GM08714 (cell line): ENCODE measurements at regions not wholly inside any gene's neighbourhood (a gene's known extent, or its start where the extent isn't known, plus 50 kb on each side); places are given as distances from the start of the nearest gene placed in this dataset.

Source experiments
- H3K4me3 ChIP-seq: fragments of 200-500 bp; sonication (Bioruptor generic); 2 replicates; pipeline ENCODE4 v1.5.1; 2014; ENCODE audit warnings: mild to moderate bottlenecking, low read length, inconsistent platforms
- ZNF274 ChIP-seq: IDR thresholded peaks from 2 replicates; pipeline ENCODE4 v1.6.1; 2012; ENCODE audit warnings: mild to moderate bottlenecking, low read depth, low read length

DNA sequence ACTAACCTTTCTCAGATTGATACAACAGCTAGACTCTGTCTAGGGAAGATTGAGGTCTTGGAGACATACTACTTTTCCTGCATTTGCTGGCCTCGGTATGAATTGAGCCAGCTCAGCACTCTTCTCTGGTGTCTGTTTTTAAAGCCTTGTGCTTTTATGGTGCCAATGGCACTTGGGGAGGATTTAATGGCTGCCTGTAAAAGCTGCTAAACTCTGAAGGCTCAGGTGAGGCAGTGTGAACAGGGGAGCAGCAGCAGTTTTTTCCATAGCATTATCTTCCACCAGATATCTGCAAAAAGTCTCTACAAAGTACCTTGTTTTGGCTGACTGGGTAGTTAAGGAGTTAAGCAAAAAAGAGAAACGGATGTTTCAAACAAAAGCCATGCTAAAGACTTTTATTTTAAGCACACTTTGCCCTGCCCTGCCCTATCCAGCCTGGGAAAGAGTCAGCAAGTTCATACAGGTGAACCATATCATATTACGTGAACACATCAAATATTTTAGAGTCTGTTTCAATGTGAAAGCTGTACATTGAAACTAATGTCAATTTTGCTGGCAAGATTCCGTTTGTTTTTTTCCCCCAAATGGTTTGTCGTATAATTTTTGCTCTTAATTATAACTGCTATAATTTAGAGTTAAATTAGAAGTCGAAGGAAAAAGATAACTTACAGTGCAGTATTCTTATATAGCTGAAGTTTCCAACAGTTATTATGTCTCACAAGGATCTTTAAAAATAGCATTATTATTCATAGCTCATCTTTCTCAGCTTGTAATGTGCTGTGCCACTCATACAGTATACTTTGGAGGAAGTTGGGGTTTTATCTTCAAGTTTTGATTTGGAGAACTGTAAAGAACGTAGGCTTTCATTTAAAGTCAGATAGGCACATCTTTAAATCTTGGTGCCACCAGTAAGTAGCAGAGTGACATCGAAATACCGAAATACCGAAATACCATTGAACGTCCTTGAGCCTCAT lies 424.1 kb upstream of the CD180 start:
- TF ChIP-seq ZNF274 = no peak
- H3K4me3 ChIP-seq = no peak overlapping the region

DNA sequence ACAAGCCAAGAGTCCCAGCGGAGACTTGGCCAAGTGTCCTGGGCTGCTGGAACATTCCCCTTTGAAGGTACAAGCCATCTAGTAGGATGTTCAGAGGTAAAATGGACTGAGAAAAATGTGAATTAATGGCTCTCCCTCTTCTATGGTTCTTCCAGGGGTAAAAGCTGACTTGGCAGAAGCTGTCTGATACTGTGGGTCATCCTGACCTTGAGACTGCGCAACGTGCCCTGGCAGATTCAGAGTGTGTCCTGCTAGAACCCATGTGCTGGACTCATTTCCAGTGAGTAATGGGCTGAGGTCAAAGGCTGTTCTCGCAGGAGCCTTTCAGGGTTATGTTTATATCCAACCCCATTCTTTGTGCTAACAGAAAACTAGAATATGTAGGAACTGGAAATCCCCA lies 423.0 kb upstream of the CD180 start:
- no peak for TF ChIP-seq ZNF274
- no peak overlapping the region for H3K4me3 ChIP-seq

DNA sequence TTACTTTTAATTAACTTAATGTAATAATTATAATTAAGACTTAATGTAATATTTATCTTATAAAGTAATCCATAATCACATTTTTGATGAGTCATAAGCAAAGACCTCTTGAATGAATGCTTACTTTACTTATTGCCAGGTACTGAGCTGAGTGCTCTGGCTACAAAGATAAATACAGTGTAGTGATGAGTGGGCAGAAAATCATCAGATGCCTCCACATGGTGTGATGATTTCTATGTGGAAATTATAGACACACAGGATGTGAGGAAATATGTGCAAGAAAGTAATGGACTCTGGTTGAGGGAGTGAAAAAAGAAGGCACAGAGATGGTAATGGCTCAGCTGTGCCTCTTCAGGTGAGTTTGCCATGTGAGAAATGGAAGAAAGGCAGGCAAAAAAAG lies 422.6 kb upstream of the CD180 start:
- no peak overlapping the region for H3K4me3 ChIP-seq
- no peak for TF ChIP-seq ZNF274

DNA sequence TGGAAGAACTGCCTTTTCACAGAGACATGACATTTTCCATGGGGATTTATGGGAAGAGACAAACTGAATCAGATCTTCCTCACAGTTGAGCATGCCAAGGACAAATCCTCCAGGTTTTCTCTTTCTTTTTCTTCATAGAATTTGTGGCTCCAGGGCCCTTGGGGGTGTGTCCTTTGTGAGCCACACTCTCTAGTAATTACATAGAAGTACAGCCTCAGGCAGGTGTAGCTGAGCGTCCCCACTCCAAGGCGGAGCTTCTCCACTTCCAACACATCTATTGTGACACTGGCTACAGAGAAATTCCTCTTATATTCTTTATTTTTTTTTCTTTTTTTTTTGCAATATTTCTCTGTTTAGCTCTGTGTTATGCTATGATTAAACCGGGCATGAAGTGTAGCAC lies 420.5 kb upstream of the CD180 start:
- H3K4me3 ChIP-seq = no peak overlapping the region
- no peak for TF ChIP-seq ZNF274

DNA sequence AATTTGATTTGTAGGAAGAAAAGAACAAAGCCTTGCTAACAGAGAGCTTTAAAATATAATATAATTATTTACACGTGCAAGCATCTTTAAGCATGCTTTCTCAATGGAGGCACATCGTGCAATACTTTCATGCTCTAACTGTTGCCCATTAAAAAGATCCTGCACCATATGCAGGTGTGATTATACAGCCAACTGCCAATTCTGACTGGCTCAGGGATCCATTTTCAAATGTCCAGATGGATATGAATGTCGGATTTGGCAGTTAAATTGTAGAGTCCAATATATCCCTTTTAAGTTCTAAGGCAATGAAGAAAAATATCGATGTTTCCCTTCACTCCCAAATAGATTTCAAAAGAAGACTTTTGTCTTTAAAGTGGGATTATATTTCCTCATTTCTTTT lies 416.4 kb upstream of the CD180 start:
- TF ChIP-seq ZNF274 = no peak
- no peak overlapping the region for H3K4me3 ChIP-seq

DNA sequence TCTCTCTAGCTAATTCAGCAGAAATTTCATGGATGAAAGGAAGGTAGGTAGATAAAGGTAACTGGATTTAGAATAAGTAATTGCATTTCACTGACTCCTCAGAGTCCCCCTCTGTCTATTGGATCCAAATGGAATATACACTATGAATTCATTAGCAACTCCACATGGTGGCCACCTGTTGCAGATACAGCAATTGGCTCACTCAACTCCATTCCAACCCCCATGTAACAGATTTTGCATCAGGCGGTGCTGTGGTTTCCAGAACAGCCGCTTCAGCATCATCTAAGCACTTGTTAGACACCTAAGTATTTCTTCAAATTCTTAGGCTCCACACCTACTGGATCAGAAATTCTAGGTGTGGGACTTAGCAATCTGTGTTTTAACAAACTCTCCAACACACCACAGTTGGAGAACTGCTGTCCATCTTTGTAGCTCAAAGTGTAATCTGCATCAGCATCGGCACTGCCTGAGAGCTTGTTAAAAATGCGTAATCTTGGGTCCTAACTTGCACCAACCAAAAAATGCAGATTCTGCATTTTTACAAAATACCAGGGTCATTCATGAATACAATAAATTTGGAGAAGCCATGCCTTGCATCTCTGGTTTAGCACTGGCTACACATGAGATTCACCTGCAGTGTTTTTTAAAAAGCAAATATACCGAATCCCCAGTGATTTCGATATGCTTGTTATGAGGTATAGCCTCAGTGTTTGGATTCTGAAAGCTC lies 413.8 kb upstream of the CD180 start:
- TF ChIP-seq ZNF274 = no peak
- no peak overlapping the region for H3K4me3 ChIP-seq

DNA sequence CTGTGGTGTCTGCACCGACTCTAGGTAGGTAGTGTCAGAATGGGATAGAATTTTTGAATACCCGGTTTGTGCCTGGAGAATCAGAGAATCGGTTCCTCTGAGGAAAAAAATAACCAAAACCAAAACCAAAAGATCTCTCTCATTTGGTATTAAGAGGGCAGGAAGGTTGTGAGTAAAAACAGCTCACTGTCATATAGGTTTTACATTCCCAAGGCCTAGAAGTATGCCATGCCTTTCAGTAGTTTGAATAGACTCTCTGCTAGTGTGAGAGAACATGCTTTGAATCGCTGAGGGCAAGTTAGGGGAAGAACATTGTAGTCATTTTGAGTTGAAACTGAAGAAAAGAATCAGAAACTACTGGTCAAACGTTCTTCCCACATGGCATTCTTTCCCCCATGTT lies 411.4 kb upstream of the CD180 start:
- TF ChIP-seq ZNF274 = no peak
- H3K4me3 ChIP-seq = no peak overlapping the region

DNA sequence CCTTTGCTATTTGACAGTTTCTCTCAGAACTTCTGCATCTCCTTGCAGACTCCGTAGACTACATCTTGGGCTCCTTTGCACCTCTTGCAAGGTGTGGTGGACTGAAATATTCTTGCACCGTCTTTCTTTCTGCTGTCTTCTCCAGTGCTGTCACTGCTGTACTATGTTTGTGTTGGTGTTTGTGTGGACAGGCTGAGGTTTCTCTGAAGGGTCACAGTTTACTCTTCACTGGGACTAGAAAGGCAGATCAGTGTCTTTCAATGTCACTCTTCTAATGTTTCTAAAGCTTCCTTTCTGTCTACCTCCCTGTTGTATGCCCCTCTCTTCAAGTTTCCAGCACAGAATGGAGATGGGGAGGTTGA lies 410.0 kb upstream of the CD180 start:
- no peak overlapping the region for H3K4me3 ChIP-seq
- no peak for TF ChIP-seq ZNF274

DNA sequence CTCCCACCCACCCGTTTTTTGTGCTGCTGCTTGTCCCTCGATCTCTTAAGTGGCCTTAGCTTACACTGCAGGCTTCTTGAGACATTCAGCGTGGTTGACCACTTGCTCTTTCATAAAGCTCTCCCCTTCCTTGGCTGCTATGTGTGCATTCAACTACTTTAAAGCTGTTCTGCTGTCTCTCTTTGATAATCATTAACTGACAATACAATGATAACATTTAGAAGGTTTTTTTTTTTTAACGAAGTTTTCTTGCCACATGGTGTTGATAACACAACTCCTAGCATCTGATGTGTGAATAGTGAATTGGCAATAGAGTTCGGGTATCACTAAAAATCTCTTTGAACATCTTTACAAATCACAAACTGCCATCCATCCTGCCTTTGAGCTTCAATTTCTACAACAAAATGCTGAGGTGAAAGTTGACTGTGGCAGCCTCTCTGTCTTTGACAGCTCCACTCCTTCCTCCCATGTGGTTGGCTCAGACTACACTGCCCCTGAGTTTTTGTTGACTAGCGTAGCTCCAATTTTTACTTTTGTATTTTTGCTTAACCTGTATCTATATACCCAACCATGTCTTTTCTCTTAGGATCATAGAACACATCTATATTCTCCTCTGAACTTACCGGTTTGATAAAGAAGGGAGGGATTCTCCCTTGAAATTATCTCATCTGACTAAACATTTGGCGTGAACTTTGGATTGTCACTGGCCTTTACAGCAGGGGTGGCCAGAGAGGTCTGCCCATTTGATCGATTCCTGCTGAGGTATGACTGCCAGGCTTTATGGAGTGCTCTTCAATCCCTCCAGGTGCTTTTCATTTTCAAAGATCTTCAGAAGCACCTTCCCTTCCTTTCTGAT lies 409.4 kb upstream of the CD180 start:
- TF ChIP-seq ZNF274 = no peak
- no peak overlapping the region for H3K4me3 ChIP-seq

DNA sequence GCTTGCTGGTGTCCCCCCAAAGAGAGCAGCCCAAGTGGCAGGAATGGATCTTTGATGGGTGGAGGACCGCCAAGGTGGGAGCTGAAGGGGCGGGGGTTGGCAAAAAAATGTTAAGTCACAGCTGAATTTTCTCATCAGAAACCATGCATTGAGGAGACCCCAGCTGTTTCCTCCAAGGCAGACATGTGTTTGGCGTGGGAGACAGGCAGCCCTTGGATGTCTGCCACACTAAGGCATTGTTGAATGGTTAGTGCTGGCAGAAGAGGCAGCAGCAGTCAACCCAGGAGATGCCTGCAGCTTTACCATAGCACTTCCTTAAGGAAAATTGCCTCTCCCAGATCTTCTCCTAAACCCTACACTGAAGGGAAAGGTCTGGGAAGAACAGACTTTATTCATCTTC lies 394.9 kb upstream of the CD180 start:
- no peak for TF ChIP-seq ZNF274
- H3K4me3 ChIP-seq = no peak overlapping the region

DNA sequence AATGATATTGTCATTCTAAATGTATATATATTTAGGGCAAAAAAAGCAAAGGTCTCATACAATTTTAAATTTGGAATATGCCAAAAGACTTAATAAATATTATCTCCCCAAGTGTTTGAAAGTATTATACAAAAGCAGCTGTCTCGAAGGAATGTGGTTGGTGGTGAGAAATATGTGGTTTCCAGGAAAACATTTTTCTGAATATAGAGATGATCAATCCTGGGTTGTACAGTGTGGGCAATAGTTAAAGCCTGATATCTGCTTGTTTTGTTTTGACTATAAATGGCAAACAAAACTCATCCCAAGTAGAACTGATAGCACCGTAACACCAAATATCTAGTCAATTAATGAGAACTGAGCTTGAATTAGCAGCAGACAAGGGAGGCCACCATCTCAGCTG lies 391.8 kb upstream of the CD180 start:
- H3K4me3 ChIP-seq = no peak overlapping the region
- TF ChIP-seq ZNF274 = no peak

DNA sequence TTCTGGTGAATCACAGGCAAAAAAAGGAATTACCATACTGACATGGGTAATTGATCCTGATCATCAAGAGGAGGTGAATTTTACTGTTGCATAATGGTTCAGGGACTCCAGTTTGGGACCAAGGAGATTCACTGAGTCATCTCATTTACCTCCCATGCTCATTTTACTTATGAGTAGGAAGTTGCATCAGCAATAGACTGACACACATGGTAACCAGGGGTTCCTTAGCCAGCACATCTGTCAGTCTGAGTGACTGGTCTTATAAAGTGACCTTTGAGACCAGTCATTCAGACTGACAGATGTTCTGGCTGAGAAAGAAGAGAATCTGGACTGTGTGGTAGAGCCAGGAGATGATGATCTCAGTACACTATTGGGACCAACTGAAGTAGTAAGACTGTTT lies 384.6 kb upstream of the CD180 start:
- TF ChIP-seq ZNF274 = no peak
- H3K4me3 ChIP-seq = no peak overlapping the region

DNA sequence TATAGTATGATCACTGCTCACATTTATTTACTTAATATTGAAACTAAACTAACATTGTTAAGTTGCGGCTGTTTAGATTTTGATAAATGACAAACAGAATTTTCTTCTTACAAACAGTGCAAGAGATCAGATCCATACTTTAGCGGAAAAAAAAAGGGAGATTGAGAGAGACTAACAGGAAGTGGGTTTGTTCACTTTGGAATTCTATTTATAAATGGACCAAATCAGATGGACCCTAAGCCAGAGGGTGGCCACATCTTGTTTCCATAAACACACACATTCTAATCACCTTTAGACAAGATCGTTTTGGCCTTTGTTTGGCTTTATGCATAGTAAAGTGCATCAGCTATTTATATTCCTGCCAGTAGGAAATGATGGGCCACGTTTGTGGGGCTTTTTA lies 381.4 kb upstream of the CD180 start:
- no peak overlapping the region for H3K4me3 ChIP-seq
- no peak for TF ChIP-seq ZNF274

DNA sequence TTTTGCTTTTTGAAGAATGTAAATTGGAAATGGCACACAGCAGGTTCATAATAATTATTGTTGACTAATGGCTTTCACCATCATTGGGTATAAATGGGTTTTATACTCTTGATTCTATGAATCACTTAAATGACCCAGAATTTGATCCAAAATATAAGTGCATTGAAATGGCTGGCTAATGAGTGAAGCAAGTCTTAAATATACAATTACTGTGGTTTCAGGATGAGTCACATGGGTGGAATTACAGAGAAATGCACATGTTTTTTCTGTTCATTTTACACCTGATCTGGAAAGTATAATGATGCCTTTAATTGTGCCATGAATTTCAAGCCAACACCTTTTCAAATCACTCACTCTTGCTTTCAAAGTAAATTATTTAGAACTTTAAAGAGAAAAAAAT lies 380.8 kb upstream of the CD180 start:
- no peak for TF ChIP-seq ZNF274
- H3K4me3 ChIP-seq = no peak overlapping the region

DNA sequence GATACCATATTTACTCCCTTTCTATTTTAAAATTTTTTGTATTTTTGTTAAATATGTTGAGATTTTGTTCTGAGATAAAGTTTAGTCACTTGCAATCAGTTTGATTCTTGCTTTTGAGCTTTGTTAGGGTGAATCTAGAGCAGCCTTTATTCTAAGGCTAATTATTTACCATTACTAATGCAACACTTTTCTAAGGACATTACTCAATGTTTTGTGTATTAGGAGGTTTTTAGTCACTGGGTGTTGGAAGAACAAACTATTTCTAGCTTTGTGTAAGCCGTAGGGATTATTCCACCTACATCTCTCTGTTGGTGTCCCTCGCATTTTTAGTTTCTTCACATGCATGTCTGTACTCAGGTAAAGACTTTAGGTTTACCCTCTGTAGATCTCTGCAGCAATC lies 379.5 kb upstream of the CD180 start:
- H3K4me3 ChIP-seq = no peak overlapping the region
- TF ChIP-seq ZNF274 = no peak
